Activated T-cell treated with anti-CD3 and anti-CD28 coated beads, Interleukin-2, amount 50 U/mL, for 1 hour (primary cell): ENCODE measurements at regions not wholly inside any gene's neighbourhood (a gene's known extent, or its start where the extent isn't known, plus 50 kb on each side); places are given as distances from the start of the nearest gene placed in this dataset.

ENCODE experiments used
- DNase-seq: peaks from one replicate; pipeline ENCODE4 v3.0.0-alpha.2; 2020

- no peak for DNase-seq
Observed at GRCh38 chr11:128326791-128327190, 260.6 kb downstream of the ETS1 start.

- DNase-seq: peak; percentile 78
Observed at GRCh38 chr11:128324531-128325141, 262.7 kb downstream of the ETS1 start.

GRCh38 chr11:128324051-128324481, 263.3 kb downstream of the ETS1 start:
- peak; percentile 56 for DNase-seq

GRCh38 chr11:128323381-128323780, 264.0 kb downstream of the ETS1 start:
- DNase-seq: no peak

- DNase-seq: peak; percentile 63
Observed at GRCh38 chr11:128318856-128319474, 268.4 kb downstream of the ETS1 start.

- no peak for DNase-seq
Observed at GRCh38 chr11:128316541-128317227, 270.7 kb downstream of the ETS1 start.

GRCh38 chr11:128315933-128316332, 271.4 kb downstream of the ETS1 start:
- no peak for DNase-seq

GRCh38 chr11:128313931-128314330, 273.4 kb downstream of the ETS1 start:
- DNase-seq: no peak

- no peak for DNase-seq
Observed at GRCh38 chr11:128311742-128312719, 275.3 kb downstream of the ETS1 start.

GRCh38 chr11:128310676-128311445, 276.5 kb downstream of the ETS1 start:
- no peak for DNase-seq

GRCh38 chr11:128310005-128310404, 277.4 kb downstream of the ETS1 start:
- DNase-seq: no peak

- no peak for DNase-seq
Observed at GRCh38 chr11:128308794-128309193, 278.6 kb downstream of the ETS1 start.

GRCh38 chr11:128305588-128305987, 281.8 kb downstream of the ETS1 start:
- DNase-seq: no peak

GRCh38 chr11:128304666-128305485, 282.5 kb downstream of the ETS1 start:
- no peak for DNase-seq

GRCh38 chr11:128304116-128304515, 283.2 kb downstream of the ETS1 start:
- DNase-seq: no peak

- no peak for DNase-seq
Observed at GRCh38 chr11:128303383-128303782, 284.0 kb downstream of the ETS1 start.

GRCh38 chr11:128302425-128303186, 284.8 kb downstream of the ETS1 start:
- peak; percentile 51 for DNase-seq

GRCh38 chr11:128301756-128302155, 285.6 kb downstream of the ETS1 start:
- DNase-seq: no peak

GRCh38 chr11:128300785-128301184, 286.6 kb downstream of the ETS1 start:
- no peak for DNase-seq

- no peak for DNase-seq
Observed at GRCh38 chr11:128299132-128299726, 288.1 kb downstream of the ETS1 start.
